BE2C (cell line): ENCODE measurements at regions not wholly inside any gene's neighbourhood (a gene's known extent, or its start where the extent isn't known, plus 50 kb on each side); places are given as distances from the start of the nearest gene placed in this dataset.

ENCODE experiments used
- DNase-seq: peaks from one replicate; pipeline ENCODE4 v3.0.0-alpha.2; 2020
- H3K27me3 ChIP-seq: fragments of 250-450 bp; sonication (Bioruptor Pico); 2 replicates; pipeline ENCODE4 v1.5.1; 2020; ENCODE audit warnings: mild to moderate bottlenecking
- H3K36me3 ChIP-seq: fragments of 250-450 bp; sonication (Bioruptor Pico); 2 replicates; pipeline ENCODE4 v1.5.1; 2020; ENCODE audit warnings: mild to moderate bottlenecking
- H3K4me1 ChIP-seq: fragments of 250-450 bp; sonication (Bioruptor Pico); 2 replicates; pipeline ENCODE4 v1.5.1; 2020
- H3K4me3 ChIP-seq: 2 replicates; pipeline ENCODE4 v1.5.1; 2011; ENCODE audit warnings: low read depth, low read length
- H3K9me3 ChIP-seq: fragments of 250-450 bp; sonication (Bioruptor Pico); 2 replicates; pipeline ENCODE4 v1.5.1; 2020
- CTCF ChIP-seq: IDR thresholded peaks from 2 replicates; pipeline ENCODE4 v1.5.1; 2012; ENCODE audit warnings: mild to moderate bottlenecking, low read depth, low read length

DNA sequence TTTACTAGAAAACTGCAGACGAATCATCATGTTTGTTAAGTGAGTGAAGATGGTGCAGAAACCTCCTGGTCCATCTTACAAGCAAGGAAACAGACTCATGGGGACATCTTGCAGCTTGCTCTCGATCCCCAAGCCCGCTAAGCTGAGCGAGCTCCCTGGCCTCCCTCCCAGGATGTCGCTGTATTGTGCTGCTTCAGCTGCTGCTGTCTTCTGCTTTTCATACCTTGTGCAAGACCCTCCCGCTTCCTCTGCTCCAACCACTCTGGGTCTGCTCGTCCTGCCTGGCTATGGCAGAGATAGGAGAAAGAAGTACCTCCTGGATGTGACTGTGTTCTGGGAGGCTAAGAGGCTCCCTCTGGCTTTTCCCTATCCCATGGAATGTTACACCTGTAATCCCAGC, 285.2 kb upstream of the FZD8 start:
- no peak for TF ChIP-seq CTCF
- H3K4me3 ChIP-seq, result no peak overlapping the region
- no peaks in the 10 kb centered on the region for H3K4me1 ChIP-seq
- H3K36me3 ChIP-seq, result no peaks in the 10 kb centered on the region
- H3K9me3 ChIP-seq, result no peaks in the 10 kb centered on the region
- no peaks in the 10 kb centered on the region for H3K27me3 ChIP-seq
- no peak for DNase-seq

- no peak for TF ChIP-seq CTCF
- Histone ChIP-seq H3K4me1 (no peaks in the 10 kb centered on the region), H3K9me3 (no peaks in the 10 kb centered on the region), H3K36me3 (no peaks in the 10 kb centered on the region), H3K27me3 (no peaks in the 10 kb centered on the region), H3K4me3 (no peak overlapping the region)
- no peak for DNase-seq
Observed at GRCh38 chr10:35926846-35927245, 284.8 kb upstream of the FZD8 start.

DNA sequence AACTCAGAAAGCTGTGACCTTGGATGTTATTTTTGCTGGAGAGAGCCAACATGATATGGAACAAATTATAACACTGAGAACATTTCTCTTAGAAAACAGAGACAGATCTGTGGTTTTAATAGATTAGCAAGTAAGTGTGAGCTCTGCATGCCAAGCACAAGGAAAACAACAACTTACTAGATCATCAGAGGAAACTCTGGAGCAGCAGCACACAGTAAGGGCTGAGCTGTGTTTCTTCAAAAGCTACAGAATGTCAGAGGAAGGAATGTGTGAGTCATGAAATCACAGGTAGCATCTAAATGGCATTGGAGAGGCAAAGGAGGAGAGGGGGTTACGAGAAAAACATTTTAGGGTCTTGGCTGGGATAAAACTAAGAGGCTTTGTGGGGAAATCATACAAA, 283.4 kb upstream of the FZD8 start:
- no peaks in the 10 kb centered on the region for H3K36me3 ChIP-seq
- no peak for DNase-seq
- no peak overlapping the region for H3K4me3 ChIP-seq
- no peaks in the 10 kb centered on the region for H3K27me3 ChIP-seq
- no peak for TF ChIP-seq CTCF
- H3K9me3 ChIP-seq, result no peaks in the 10 kb centered on the region
- no peaks in the 10 kb centered on the region for H3K4me1 ChIP-seq

DNA sequence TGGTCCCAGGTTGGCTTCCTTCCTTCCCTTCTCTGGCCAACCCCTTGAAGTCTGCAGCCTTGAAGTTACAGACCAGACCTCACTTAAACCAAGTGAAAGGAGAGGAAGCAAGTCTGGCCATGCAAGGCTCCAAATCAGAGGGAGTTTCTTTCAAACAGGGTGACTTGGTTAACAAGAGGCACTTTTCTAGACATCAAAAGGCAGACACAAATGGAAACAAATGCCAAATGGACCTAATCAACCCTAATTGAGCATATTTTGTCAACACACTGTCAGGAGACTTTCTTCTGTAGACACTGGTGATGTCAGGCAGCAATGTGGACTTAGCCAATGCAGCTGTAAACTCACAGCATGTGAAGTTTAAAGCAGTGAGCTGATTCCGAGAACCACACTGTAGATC, 282.7 kb upstream of the FZD8 start:
- H3K27me3 ChIP-seq, result no peaks in the 10 kb centered on the region
- DNase-seq, result no peak
- TF ChIP-seq CTCF, result no peak
- no peak overlapping the region for H3K4me3 ChIP-seq
- no peaks in the 10 kb centered on the region for H3K36me3 ChIP-seq
- H3K4me1 ChIP-seq, result no peaks in the 10 kb centered on the region
- H3K9me3 ChIP-seq, result no peaks in the 10 kb centered on the region

- H3K36me3 ChIP-seq, result no peaks in the 10 kb centered on the region
Observed at GRCh38 chr10:35922876-35923600, 280.9 kb upstream of the FZD8 start.

More at GRCh38 chr10:35922876-35923600, 280.9 kb upstream of the FZD8 start:
- Histone ChIP-seq H3K4me3 (no peak overlapping the region), H3K4me1 (no peaks in the 10 kb centered on the region), H3K9me3 (no peaks in the 10 kb centered on the region), H3K27me3 (no peaks in the 10 kb centered on the region)
- TF ChIP-seq CTCF, result no peak
- DNase-seq, result no peak
